ENCODE measurements at regions not wholly inside any gene's neighbourhood (a gene's known extent, or its start where the extent isn't known, plus 50 kb on each side); places are given as distances from the start of the nearest gene placed in this dataset.

DNA sequence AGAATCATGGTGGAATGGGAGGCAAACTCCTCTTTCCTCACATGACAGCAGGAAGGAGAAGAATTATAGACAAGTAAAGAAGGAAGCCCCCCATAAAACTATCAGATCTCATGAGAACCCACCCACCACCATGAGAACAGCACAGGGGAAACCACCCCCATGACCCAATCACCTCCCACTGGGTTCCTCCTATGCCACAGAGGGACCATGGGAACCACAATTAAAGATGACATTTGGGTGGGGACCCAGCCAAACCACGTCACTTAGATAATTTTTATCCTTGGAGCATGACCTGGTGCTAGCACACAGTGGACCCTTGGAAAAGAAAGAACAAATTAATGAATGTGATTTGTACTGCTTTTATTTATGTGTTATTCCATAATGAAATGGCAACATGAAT, 188.6 kb upstream of the NCKAP5 start:
- TF ChIP-seq, protein P1, sequence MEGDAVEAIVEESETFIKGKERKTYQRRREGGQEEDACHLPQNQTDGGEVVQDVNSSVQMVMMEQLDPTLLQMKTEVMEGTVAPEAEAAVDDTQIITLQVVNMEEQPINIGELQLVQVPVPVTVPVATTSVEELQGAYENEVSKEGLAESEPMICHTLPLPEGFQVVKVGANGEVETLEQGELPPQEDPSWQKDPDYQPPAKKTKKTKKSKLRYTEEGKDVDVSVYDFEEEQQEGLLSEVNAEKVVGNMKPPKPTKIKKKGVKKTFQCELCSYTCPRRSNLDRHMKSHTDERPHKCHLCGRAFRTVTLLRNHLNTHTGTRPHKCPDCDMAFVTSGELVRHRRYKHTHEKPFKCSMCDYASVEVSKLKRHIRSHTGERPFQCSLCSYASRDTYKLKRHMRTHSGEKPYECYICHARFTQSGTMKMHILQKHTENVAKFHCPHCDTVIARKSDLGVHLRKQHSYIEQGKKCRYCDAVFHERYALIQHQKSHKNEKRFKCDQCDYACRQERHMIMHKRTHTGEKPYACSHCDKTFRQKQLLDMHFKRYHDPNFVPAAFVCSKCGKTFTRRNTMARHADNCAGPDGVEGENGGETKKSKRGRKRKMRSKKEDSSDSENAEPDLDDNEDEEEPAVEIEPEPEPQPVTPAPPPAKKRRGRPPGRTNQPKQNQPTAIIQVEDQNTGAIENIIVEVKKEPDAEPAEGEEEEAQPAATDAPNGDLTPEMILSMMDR (IDR thresholded peaks at IDR 0.05; ENCODE audit: insufficient read depth, low read depth, low read length, missing control alignments) = no peak
- no peak for DNase-seq (ENCODE audit: low read depth)
- no peak overlapping the region for H3K4me3 ChIP-seq (ENCODE audit: low read depth, low read length)

DNA sequence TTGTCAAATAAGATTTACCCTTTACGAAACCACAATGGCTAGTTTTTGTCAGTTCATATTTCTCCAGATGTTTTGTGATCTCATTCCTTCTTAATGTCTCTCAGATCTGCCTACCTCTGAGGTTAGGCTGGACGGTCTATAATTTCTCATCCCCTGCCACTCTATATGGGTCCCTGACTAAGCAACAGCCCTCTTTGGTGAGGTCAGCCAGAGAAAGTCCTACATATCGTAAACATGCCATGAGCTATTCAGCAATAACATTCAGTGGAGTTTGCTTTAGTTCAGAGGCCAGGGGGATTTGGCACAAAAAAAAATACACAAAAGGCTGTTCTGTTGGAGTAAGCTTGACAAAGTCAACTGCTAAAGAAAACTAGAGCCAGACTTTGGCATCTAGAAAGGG, 192.1 kb upstream of the NCKAP5 start:
- no peak for DNase-seq (ENCODE audit: low read depth)
- TF ChIP-seq, protein P1 (IDR thresholded peaks at IDR 0.05; ENCODE audit: insufficient read depth, low read depth, low read length, missing control alignments) = no peak
- no peak overlapping the region for H3K4me3 ChIP-seq (ENCODE audit: low read depth, low read length)

DNA sequence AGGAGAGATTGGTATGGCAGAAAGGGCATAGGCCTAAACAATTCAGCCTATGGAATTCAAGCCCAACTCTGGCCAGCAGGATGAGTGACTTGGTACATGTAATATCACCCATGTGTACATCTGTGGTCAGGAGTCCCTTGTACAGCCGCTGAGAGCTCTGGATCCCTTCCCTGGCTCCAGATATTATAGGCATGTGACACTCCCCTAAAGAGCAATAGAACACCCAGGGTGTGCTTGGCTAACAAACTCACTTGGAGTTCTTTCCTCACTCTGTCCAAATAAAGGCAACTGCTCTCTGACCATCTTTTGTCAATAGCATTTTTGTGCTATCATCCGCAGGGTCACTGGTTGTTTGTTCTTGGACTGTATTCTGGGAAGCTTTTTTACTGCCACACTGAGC, 197.4 kb upstream of the NCKAP5 start:
- no peak overlapping the region for H3K4me3 ChIP-seq (ENCODE audit: low read depth, low read length)
- DNase-seq (ENCODE audit: low read depth) = no peak
- TF ChIP-seq, protein P1 (IDR thresholded peaks at IDR 0.05; ENCODE audit: insufficient read depth, low read depth, low read length, missing control alignments) = no peak

DNA sequence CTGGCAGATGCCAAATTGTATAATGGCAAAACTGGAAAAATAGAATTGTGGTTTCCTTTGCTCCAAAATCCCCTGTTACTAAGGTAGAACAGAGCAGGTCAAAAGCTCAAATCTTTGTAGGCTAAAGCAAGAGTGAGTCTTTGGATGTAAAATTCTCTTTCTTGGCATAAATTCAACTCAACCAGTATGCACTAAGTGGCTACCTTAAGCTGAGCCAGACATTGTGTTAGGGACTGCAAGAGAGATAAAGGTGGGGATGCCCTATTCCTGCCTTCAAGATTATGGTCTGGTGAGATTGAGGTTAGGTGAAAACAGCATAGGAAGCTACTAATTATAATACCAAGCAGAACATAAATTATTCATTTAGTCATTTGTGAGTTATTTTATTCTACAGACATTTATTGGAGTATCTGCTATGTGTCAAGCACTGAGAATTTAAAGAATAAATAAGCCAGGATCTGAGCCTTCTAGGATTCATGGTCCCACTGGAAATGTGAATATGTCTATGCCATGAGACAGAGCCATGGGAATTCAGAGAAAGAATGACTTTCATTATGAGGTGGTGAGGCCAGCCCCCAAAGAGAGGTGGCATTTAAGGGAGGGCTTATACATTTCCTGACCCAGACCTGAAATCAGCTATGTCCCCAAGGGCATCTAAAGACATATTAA, 198.0 kb upstream of the NCKAP5 start:
- TF ChIP-seq, protein P1 (IDR thresholded peaks at IDR 0.05; ENCODE audit: insufficient read depth, low read depth, low read length, missing control alignments) = no peak
- DNase-seq (ENCODE audit: low read depth) = no peak
- H3K4me3 ChIP-seq (ENCODE audit: low read depth, low read length) = no peak overlapping the region

DNA sequence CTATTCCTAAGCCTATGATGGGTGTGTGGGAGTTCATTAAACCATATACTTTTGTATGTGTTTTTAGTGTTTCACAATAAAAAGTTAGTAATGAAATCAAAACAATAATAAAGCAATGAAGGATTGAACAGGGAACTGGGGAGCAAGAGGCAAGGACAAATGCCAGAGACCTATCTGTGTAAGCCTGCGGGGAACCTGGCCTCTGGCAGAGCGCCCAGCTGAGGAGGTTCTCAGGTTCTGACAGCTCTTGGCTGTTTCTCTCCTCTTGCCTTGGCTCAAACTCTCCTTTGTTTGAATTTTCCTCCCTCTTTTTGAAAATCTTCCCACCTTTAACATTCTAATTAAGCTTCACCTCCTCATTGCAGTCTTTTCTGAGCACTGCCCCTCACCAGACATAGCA, 200.0 kb upstream of the NCKAP5 start:
- DNase-seq (ENCODE audit: low read depth) = no peak
- TF ChIP-seq, protein P1 (IDR thresholded peaks at IDR 0.05; ENCODE audit: insufficient read depth, low read depth, low read length, missing control alignments) = no peak
- H3K4me3 ChIP-seq (ENCODE audit: low read depth, low read length) = no peak overlapping the region

DNA sequence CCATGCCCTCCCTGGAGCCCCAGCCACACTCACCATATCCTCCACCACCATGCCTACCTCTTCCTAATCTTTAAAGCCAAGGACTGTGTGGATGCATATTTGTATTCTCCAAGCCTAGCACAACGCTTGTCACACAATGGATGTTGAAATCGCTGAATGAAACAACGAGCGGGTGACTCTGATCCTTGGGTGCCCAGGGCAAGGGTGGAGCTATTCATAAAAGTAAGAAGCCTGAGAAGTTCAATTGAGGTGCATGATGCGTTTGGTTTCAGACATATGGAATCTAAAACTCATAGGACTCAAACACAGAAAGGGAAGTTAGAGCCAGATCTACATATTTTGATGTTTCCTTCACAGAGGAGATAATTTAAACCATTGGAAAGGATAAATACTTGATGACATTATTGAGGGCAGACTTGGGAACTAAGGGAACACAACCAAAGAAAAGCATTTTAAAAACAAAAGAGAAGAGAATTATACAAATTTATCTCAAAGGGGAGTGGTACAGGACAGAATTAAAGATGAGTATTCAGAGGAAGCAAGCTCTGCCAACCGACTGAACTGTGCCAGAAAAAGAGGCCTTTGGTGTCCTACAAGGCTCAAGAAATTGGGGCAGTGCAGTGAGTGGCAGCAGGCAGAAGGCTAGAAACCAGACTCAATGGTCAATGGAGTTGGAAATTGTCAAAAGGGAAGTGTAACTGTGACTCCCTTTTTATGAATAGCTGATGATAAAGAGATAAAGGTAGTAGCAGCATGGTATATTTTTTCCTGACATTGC, 200.6 kb upstream of the NCKAP5 start:
- DNase-seq (ENCODE audit: low read depth) = no peak
- H3K4me3 ChIP-seq (ENCODE audit: low read depth, low read length) = no peak overlapping the region
- TF ChIP-seq, protein P1 (IDR thresholded peaks at IDR 0.05; ENCODE audit: insufficient read depth, low read depth, low read length, missing control alignments) = no peak

Measured in GM12865 (cell line).